A549 (cell line): ENCODE measurements at regions not wholly inside any gene's neighbourhood (a gene's known extent, or its start where the extent isn't known, plus 50 kb on each side); places are given as distances from the start of the nearest gene placed in this dataset.

Experiments
- CEBPB ChIP-seq, 2 experiments: fragments of >200 bp in 1 of 2; sonication (Bioruptor Twin) in 1 of 2; formaldehyde crosslinking in 1 of 2; IDR thresholded peaks; 2 replicates each; pipeline ENCODE4 v1.6.1; 2012 to 2016
- CHD4 ChIP-seq: fragments of 200-600 bp; sonication (generic); IDR thresholded peaks from 2 replicates; pipeline ENCODE4 v1.6.1; 2016; ENCODE audit warnings: antibody characterized with exemption, mild to moderate bottlenecking, borderline replicate concordance
- EHMT2 ChIP-seq: fragments of 200-600 bp; sonication (generic); IDR thresholded peaks from 2 replicates; pipeline ENCODE4 v1.6.1; 2016; ENCODE audit warnings: antibody characterized with exemption, low read depth, mild to moderate bottlenecking, moderate library complexity
- EP300 ChIP-seq, 2 experiments: fragments of >200 bp; sonication (Bioruptor Twin); formaldehyde crosslinking; IDR thresholded peaks; 2 replicates in 1 of 2; 3 replicates in 1 of 2; pipeline ENCODE4 v1.6.1; 2016 to 2017
- HOXA7 ChIP-seq: fragments of 250-450 bp; sonication (Bioruptor Pico); IDR thresholded peaks from 2 replicates; pipeline ENCODE4 v1.5.0; 2020; ENCODE audit warnings: mild to moderate bottlenecking, moderate library complexity
- JUN ChIP-seq, 2 experiments: fragments of >200 bp; sonication (Bioruptor Twin); formaldehyde crosslinking; IDR thresholded peaks; 2 replicates in 1 of 2; 3 replicates in 1 of 2; pipeline ENCODE4 v1.6.1; 2016 to 2017
- KDM1A ChIP-seq: fragments of 200-600 bp; sonication (generic); IDR thresholded peaks from 2 replicates; pipeline ENCODE4 v1.6.1; 2016; ENCODE audit warnings: low read depth, mild to moderate bottlenecking
- MAZ ChIP-seq: fragments of 150-350 bp; IDR thresholded peaks from 2 replicates; pipeline ENCODE4 v1.6.1; 2014; ENCODE audit warnings: antibody characterized with exemption, low read depth, low read length, borderline replicate concordance
- NR3C1 ChIP-seq: fragments of >200 bp; sonication (Bioruptor Twin); formaldehyde crosslinking; IDR thresholded peaks from 3 replicates; pipeline ENCODE4 v1.6.1; 2017
- PBX3 ChIP-seq: IDR thresholded peaks from 2 replicates; pipeline ENCODE4 v1.6.1; 2012
- RCOR1 ChIP-seq: fragments of 150-350 bp; IDR thresholded peaks from 2 replicates; pipeline ENCODE4 v1.6.1; 2014; ENCODE audit warnings: antibody characterized with exemption, low read length, low read depth
- SMC3 ChIP-seq: fragments of >200 bp; sonication (Bioruptor Twin); formaldehyde crosslinking; IDR thresholded peaks from 3 replicates; pipeline ENCODE4 v1.6.1; 2018; ENCODE audit warnings: inconsistent platforms
- ZNF302 ChIP-seq: fragments of 250-450 bp; sonication (Bioruptor Pico); IDR thresholded peaks from 2 replicates; pipeline ENCODE4 v1.9.0; 2021; ENCODE audit warnings: inconsistent platforms, mild to moderate bottlenecking, moderate library complexity
- TF ChIP-seq, protein P1 (sequence below): fragments of >200 bp; sonication (Bioruptor Twin); formaldehyde crosslinking; IDR thresholded peaks from 3 replicates; pipeline ENCODE4 v1.5.1; 2016

DNA sequence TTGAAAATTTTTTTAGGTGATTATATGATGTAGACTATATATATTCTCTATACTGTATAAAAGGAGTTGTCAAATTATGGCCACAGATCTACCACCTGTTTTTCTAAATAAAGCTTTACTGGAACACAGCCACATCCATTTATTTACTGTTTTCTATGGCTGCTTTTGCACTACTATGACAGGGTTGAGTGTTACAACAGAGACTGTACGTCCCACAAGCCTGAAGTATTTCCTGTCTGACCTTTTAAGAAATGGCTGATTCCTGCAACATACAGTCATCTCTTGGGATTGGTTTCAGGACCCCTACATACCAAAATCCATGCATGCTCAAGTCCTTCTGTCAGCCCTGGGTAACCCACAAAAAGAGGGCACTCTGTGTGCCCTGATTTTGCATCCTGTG, 508.3 kb downstream of the TSN start:
- TF ChIP-seq PBX3 (no peak), RCOR1 (no peak), SMC3 (no peak), MAZ (no peak), CEBPB (IDR thresholded peaks at IDR 0.05) (no peak), EP300 (IDR thresholded peaks at IDR 0.05) (no peak), NR3C1 (no peak), EHMT2 (no peak), ZNF302 (no peak), KDM1A (no peak), CHD4 (no peak), HOXA7 (CRISPR knock-in tag) (no peak), JUN (IDR thresholded peaks at IDR 0.05) (no peak)
- TF ChIP-seq, protein P1, sequence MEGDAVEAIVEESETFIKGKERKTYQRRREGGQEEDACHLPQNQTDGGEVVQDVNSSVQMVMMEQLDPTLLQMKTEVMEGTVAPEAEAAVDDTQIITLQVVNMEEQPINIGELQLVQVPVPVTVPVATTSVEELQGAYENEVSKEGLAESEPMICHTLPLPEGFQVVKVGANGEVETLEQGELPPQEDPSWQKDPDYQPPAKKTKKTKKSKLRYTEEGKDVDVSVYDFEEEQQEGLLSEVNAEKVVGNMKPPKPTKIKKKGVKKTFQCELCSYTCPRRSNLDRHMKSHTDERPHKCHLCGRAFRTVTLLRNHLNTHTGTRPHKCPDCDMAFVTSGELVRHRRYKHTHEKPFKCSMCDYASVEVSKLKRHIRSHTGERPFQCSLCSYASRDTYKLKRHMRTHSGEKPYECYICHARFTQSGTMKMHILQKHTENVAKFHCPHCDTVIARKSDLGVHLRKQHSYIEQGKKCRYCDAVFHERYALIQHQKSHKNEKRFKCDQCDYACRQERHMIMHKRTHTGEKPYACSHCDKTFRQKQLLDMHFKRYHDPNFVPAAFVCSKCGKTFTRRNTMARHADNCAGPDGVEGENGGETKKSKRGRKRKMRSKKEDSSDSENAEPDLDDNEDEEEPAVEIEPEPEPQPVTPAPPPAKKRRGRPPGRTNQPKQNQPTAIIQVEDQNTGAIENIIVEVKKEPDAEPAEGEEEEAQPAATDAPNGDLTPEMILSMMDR, result no peak
